Hematopoietic multipotent progenitor cell treated with erythropoietin and hydrocortisone succinate and interleukin-3 and kit ligand, for 15 days (in vitro differentiated cells): ENCODE measurements at regions not wholly inside any gene's neighbourhood (a gene's known extent, or its start where the extent isn't known, plus 50 kb on each side); places are given as distances from the start of the nearest gene placed in this dataset.

ENCODE experiments used
- DNase-seq: peaks from one replicate; pipeline ENCODE4 v3.0.0-alpha.2; 2015; ENCODE audit warnings: low spot score

- DNase-seq: no peak
These were observed 56.8 kb upstream of the TPM1 start for GRCh38 chr15:62985768-62986167.

GRCh38 chr15:62986948-62987347 is 55.6 kb upstream of the TPM1 start:
- no peak for DNase-seq

- DNase-seq: no peak
These were observed 53.8 kb upstream of the TPM1 start for GRCh38 chr15:62988701-62989100.

- no peak for DNase-seq
These were observed 53.0 kb upstream of the TPM1 start for GRCh38 chr15:62989366-62990055.

GRCh38 chr15:62991698-62992097 is 50.8 kb upstream of the TPM1 start:
- DNase-seq: no peak

- DNase-seq: no peak
These were observed 50.2 kb upstream of the TPM1 start for GRCh38 chr15:62992302-62992701.
